Effector memory CD8-positive, alpha-beta T cell (primary cell): ENCODE measurements at regions not wholly inside any gene's neighbourhood (a gene's known extent, or its start where the extent isn't known, plus 50 kb on each side); places are given as distances from the start of the nearest gene placed in this dataset.
"Not testable (repeated sequence)": the region's sequence is repeated elsewhere in the genome, so short reads cannot be mapped to it uniquely, and the experiment has no call there.

Source experiments
- ATAC-seq: fragments of 150-1000 bp; cut with Tn5 transposase; replicated peaks from 2 replicates; pipeline ENCODE4 v1.10.0; 2021; ENCODE audit warnings: mild to moderate bottlenecking, moderate library complexity
- DNase-seq, 3 experiments: peaks; one replicate each; pipeline ENCODE4 v3.0.0; 2021
- H3K27ac Mint-ChIP-seq, 2 donors: one replicate each; pipeline ENCODE4 v1.8.0; 2022; ENCODE audit warnings: mild to moderate bottlenecking in 2 of 2, mixed read lengths in 2 of 2, moderate library complexity in 2 of 2
- H3K27me3 Mint-ChIP-seq, 2 donors: one replicate each; pipeline ENCODE4 v1.8.0; 2022; ENCODE audit warnings: mixed read lengths in 2 of 2
- H3K36me3 Mint-ChIP-seq: one replicate; pipeline ENCODE4 v1.8.0; 2022; ENCODE audit warnings: mild to moderate bottlenecking, moderate library complexity, mixed read lengths; ENCODE audit not compliant: insufficient read depth
- H3K4me1 Mint-ChIP-seq, 2 donors: one replicate each; pipeline ENCODE4 v1.8.0; 2022; ENCODE audit warnings: low read depth in 2 of 2, mixed read lengths in 2 of 2
- H3K4me3 Mint-ChIP-seq, 2 donors: one replicate each; pipeline ENCODE4 v1.8.0; 2022; ENCODE audit warnings: mild to moderate bottlenecking in 2 of 2, mixed read lengths in 2 of 2, moderate library complexity in 2 of 2
- H3K9me3 Mint-ChIP-seq, 2 donors: one replicate each; pipeline ENCODE4 v1.8.0; 2022; ENCODE audit warnings: mixed read lengths in 2 of 2

GRCh38 chr11:96482193-96482592, 92.4 kb downstream of the JRKL start:
- ATAC-seq (no peak), DNase-seq (no peak)
- no peaks in the 10 kb centered on the region for H3K4me1 Mint-ChIP-seq
- H3K27me3 Mint-ChIP-seq = peaks cover 7 to 37% of the 10 kb centered on the region in 2 donors
- H3K27ac Mint-ChIP-seq = no peak overlapping the region
- no peaks in the 10 kb centered on the region for H3K36me3 Mint-ChIP-seq
- no peak overlapping the region for H3K4me3 Mint-ChIP-seq
- no peaks in the 10 kb centered on the region for H3K9me3 Mint-ChIP-seq

- no peaks in the 10 kb centered on the region for H3K4me1 Mint-ChIP-seq
- H3K27ac Mint-ChIP-seq = no peak overlapping the region
- H3K9me3 Mint-ChIP-seq = no peaks in the 10 kb centered on the region
- DNase-seq (no peak), ATAC-seq (no peak)
- no peak overlapping the region for H3K4me3 Mint-ChIP-seq
- H3K27me3 Mint-ChIP-seq = peaks cover 14 to 47% of the 10 kb centered on the region in 2 donors
- H3K36me3 Mint-ChIP-seq = no peaks in the 10 kb centered on the region
Measured at GRCh38 chr11:96483374-96483955, 93.7 kb downstream of the JRKL start.

GRCh38 chr11:96484361-96484760, 94.5 kb downstream of the JRKL start:
- H3K27ac Mint-ChIP-seq = no peak overlapping the region
- no peak overlapping the region for H3K4me3 Mint-ChIP-seq
- H3K9me3 Mint-ChIP-seq = no peaks in the 10 kb centered on the region
- H3K27me3 Mint-ChIP-seq = peaks cover 16 to 56% of the 10 kb centered on the region in 2 donors
- no peaks in the 10 kb centered on the region for H3K4me1 Mint-ChIP-seq
- H3K36me3 Mint-ChIP-seq = no peaks in the 10 kb centered on the region
- no peak for ATAC-seq
- no peak for DNase-seq

GRCh38 chr11:96486890-96487611, 97.2 kb downstream of the JRKL start:
- Mint-ChIP-seq H3K4me3 (no peak overlapping the region), H3K27ac (no peak overlapping the region), H3K4me1 (no peaks in the 10 kb centered on the region), H3K9me3 (no peaks in the 10 kb centered on the region), H3K36me3 (no peaks in the 10 kb centered on the region), H3K27me3 (peaks cover 30 to 65% of the 10 kb centered on the region in 2 donors)
- DNase-seq = no peak
- no peak for ATAC-seq

- H3K36me3 Mint-ChIP-seq, H3K4me3 Mint-ChIP-seq, H3K4me1 Mint-ChIP-seq, H3K9me3 Mint-ChIP-seq, H3K27ac Mint-ChIP-seq, DNase-seq, ATAC-seq: not testable (repeated sequence)
- peaks cover 30 to 56% of the 10 kb centered on the region in 2 donors for H3K27me3 Mint-ChIP-seq
Measured at GRCh38 chr11:96488911-96489310, 99.1 kb downstream of the JRKL start.

- ATAC-seq (no peak), DNase-seq (no peak)
- Mint-ChIP-seq H3K9me3 (peaks cover 0 to 2% of the 10 kb centered on the region in 2 donors), H3K27ac (no peak overlapping the region), H3K27me3 (peaks cover 0 to 14% of the 10 kb centered on the region in 2 donors), H3K4me1 (no peaks in the 10 kb centered on the region), H3K36me3 (no peaks in the 10 kb centered on the region), H3K4me3 (no peak overlapping the region)
Measured at GRCh38 chr11:96500440-96500839, 110.6 kb downstream of the JRKL start.

GRCh38 chr11:96506041-96506440, 116.2 kb downstream of the JRKL start:
- Mint-ChIP-seq H3K27me3 (no peaks in the 10 kb centered on the region), H3K9me3 (no peaks in the 10 kb centered on the region), H3K27ac (no peak overlapping the region), H3K36me3 (no peaks in the 10 kb centered on the region), H3K4me3 (no peak overlapping the region), H3K4me1 (no peaks in the 10 kb centered on the region)
- no peak for ATAC-seq
- no peak for DNase-seq

GRCh38 chr11:96506953-96507354, 117.1 kb downstream of the JRKL start:
- Mint-ChIP-seq H3K4me1 (no peaks in the 10 kb centered on the region), H3K36me3 (no peaks in the 10 kb centered on the region), H3K27ac (no peak overlapping the region), H3K4me3 (no peak overlapping the region), H3K9me3 (no peaks in the 10 kb centered on the region), H3K27me3 (no peaks in the 10 kb centered on the region)
- DNase-seq (no peak), ATAC-seq (no peak)

- ATAC-seq = no peak
- Mint-ChIP-seq H3K36me3 (no peaks in the 10 kb centered on the region), H3K4me3 (no peak overlapping the region), H3K9me3 (no peaks in the 10 kb centered on the region), H3K27me3 (no peaks in the 10 kb centered on the region), H3K27ac (no peak overlapping the region), H3K4me1 (no peaks in the 10 kb centered on the region)
- DNase-seq = no peak
Measured at GRCh38 chr11:96508861-96509260, 119.0 kb downstream of the JRKL start.

- Mint-ChIP-seq H3K27ac (no peak overlapping the region), H3K36me3 (no peaks in the 10 kb centered on the region), H3K27me3 (peaks cover 0 to 10% of the 10 kb centered on the region in 2 donors), H3K4me1 (no peaks in the 10 kb centered on the region), H3K9me3 (peaks cover 9 to 13% of the 10 kb centered on the region in 2 donors), H3K4me3 (no peak overlapping the region)
- ATAC-seq = no peak
- DNase-seq = no peak
Measured at GRCh38 chr11:96520939-96521338, 131.1 kb downstream of the JRKL start.

GRCh38 chr11:96523656-96524055, 133.8 kb downstream of the JRKL start:
- H3K9me3 Mint-ChIP-seq = peaks cover 7 to 20% of the 10 kb centered on the region in 2 donors
- no peak overlapping the region for H3K4me3 Mint-ChIP-seq
- no peak overlapping the region for H3K27ac Mint-ChIP-seq
- no peaks in the 10 kb centered on the region for H3K36me3 Mint-ChIP-seq
- no peak for DNase-seq
- ATAC-seq = no peak
- H3K27me3 Mint-ChIP-seq = peaks cover 0 to 18% of the 10 kb centered on the region in 2 donors
- H3K4me1 Mint-ChIP-seq = no peaks in the 10 kb centered on the region

- Mint-ChIP-seq H3K4me3 (no peak overlapping the region), H3K36me3 (no peaks in the 10 kb centered on the region), H3K4me1 (no peaks in the 10 kb centered on the region), H3K27me3 (peaks cover 0 to 18% of the 10 kb centered on the region in 2 donors), H3K27ac (no peak overlapping the region), H3K9me3 (peaks cover 6 to 20% of the 10 kb centered on the region in 2 donors)
- no peak for DNase-seq
- ATAC-seq = no peak
Measured at GRCh38 chr11:96524475-96524874, 134.7 kb downstream of the JRKL start.

GRCh38 chr11:96530473-96530872, 140.7 kb downstream of the JRKL start:
- DNase-seq (no peak), ATAC-seq (no peak)
- Mint-ChIP-seq H3K4me3 (no peak overlapping the region), H3K27ac (no peak overlapping the region), H3K27me3 (peaks cover 0 to 8% of the 10 kb centered on the region in 2 donors), H3K9me3 (peaks cover 1 to 17% of the 10 kb centered on the region in 2 donors), H3K4me1 (no peaks in the 10 kb centered on the region), H3K36me3 (no peaks in the 10 kb centered on the region)

- no peak for DNase-seq
- no peaks in the 10 kb centered on the region for H3K27me3 Mint-ChIP-seq
- H3K27ac Mint-ChIP-seq = no peak overlapping the region
- H3K36me3 Mint-ChIP-seq = no peaks in the 10 kb centered on the region
- no peak for ATAC-seq
- H3K4me1 Mint-ChIP-seq = no peaks in the 10 kb centered on the region
- H3K4me3 Mint-ChIP-seq = no peak overlapping the region
- peaks cover 0 to 1% of the 10 kb centered on the region in 2 donors for H3K9me3 Mint-ChIP-seq
Measured at GRCh38 chr11:96538104-96538503, 148.3 kb downstream of the JRKL start.
